ENCODE measurements at regions not wholly inside any gene's neighbourhood (a gene's known extent, or its start where the extent isn't known, plus 50 kb on each side); places are given as distances from the start of the nearest gene placed in this dataset.

DNA sequence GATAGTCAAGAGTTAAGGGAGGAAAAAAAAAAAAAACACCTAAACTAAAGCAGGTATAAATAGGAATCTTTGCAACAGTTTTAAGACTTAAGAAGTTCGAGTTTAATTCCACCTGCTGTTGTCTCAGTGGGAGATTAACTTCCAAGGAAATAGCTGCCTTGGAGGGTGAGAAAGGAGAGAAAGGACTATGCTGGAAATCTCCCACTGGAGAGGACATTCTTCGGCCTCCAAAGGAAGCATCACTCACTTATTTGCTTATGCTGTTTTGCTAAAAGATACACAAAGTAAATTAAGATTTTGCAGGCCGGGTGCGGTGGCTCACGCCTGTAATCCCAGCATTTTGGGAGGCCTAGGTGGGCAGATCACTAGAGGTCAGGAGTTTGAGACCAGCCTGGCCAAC, 317.9 kb upstream of the MPDZ start:
- WGBS, result 72% methylated on average over 5 of the region's 5 CpGs
- H2BK120ac ChIP-seq (ENCODE audit: low read depth, low read length), result no peak overlapping the region

DNA sequence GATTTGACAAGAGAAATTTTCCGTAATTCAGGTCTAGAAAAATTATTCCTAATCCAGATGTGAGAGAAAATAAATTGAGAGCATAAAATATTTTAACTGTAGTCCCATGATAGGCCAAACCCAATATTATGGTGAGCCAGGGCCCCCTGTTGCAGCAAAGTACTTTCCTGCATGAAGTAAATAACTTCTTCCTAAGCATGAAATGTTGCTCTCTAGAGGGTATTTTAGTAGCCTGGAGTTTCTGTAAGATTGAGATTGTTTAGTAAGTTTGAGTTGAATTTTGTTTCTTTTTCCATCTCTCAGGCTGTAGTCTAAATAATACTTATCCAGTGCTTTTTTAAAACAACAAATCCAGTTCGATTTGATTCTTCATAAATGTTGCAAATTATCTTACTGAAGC, 317.5 kb upstream of the MPDZ start:
- Histone ChIP-seq H3K9me3 (ENCODE audit: control insufficient read depth, low read length) (no peaks in the 10 kb centered on the region), H3K4me2 (ENCODE audit: low read length, poor library complexity, severe bottlenecking) (no peak overlapping the region), H2BK120ac (ENCODE audit: low read depth, low read length) (no peak overlapping the region), H4K91ac (ENCODE audit: low read length) (no peak overlapping the region), H2BK5ac (ENCODE audit: low read depth, low read length, poor library complexity, severe bottlenecking) (no peak overlapping the region), H3K4me3 (ENCODE audit: insufficient read depth in 1 of 2, low read depth in 1 of 2, low read length in 2 of 2) (no peak overlapping the region), H3K9ac (ENCODE audit: low read length) (no peak overlapping the region), H3K27ac (ENCODE audit: low read length, poor library complexity, severe bottlenecking) (no peak overlapping the region), H2AFZ (ENCODE audit: low read depth, low read length) (no peak overlapping the region), H3K4ac (ENCODE audit: low read depth in 1 of 2, low read length in 2 of 2) (no peak overlapping the region), H2BK12ac (ENCODE audit: low read length in 2 of 2) (no peak overlapping the region), H3K27me3 (ENCODE audit: control insufficient read depth in 1 of 2, insufficient read depth in 1 of 2, low read length in 2 of 2) (no peaks in the 10 kb centered on the region), H3K14ac (ENCODE audit: low read length in 2 of 2) (no peak overlapping the region), H3K36me3 (ENCODE audit: control insufficient read depth in 1 of 2, insufficient read depth in 2 of 2, low read depth in 1 of 2, low read length in 2 of 2) (no peaks in the 10 kb centered on the region), H2AK5ac (ENCODE audit: low read length, severe bottlenecking) (no peak overlapping the region), H3K18ac (ENCODE audit: low read depth in 1 of 2, low read length in 2 of 2) (no peak overlapping the region), H4K8ac (ENCODE audit: low read length) (no peak overlapping the region), H3K4me1 (ENCODE audit: control insufficient read depth, insufficient read depth, low read depth, low read length) (no peaks in the 10 kb centered on the region), H2BK15ac (ENCODE audit: low read depth, poor library complexity, severe bottlenecking) (no peak overlapping the region), H3K79me1 (replicated peaks; ENCODE audit: low read length, poor library complexity, severe bottlenecking) (no peaks in the 10 kb centered on the region), H3K23ac (ENCODE audit: low read length in 2 of 2) (no peak overlapping the region)
- no peak for DNase-seq
- 100% methylated on average over 1 of the region's 2 CpGs for WGBS

More for the DNA sequence above, 317.9 kb upstream of the MPDZ start:
- no peak overlapping the region for H3K18ac ChIP-seq (ENCODE audit: low read depth in 1 of 2, low read length in 2 of 2)
- H3K14ac ChIP-seq (ENCODE audit: low read length in 2 of 2), result no peak overlapping the region
- H3K79me1 ChIP-seq (replicated peaks; ENCODE audit: low read length, poor library complexity, severe bottlenecking), result no peaks in the 10 kb centered on the region
- no peaks in the 10 kb centered on the region for H3K9me3 ChIP-seq (ENCODE audit: control insufficient read depth, low read length)
- no peak overlapping the region for H3K23ac ChIP-seq (ENCODE audit: low read length in 2 of 2)
- H3K27ac ChIP-seq (ENCODE audit: low read length, poor library complexity, severe bottlenecking), result no peak overlapping the region
- no peak overlapping the region for H2BK15ac ChIP-seq (ENCODE audit: low read depth, poor library complexity, severe bottlenecking)
- no peak overlapping the region for H3K4ac ChIP-seq (ENCODE audit: low read depth in 1 of 2, low read length in 2 of 2)
- no peak overlapping the region for H2AK5ac ChIP-seq (ENCODE audit: low read length, severe bottlenecking)
- no peak overlapping the region for H4K8ac ChIP-seq (ENCODE audit: low read length)
- DNase-seq, result no peak
- no peak overlapping the region for H4K91ac ChIP-seq (ENCODE audit: low read length)
- H3K27me3 ChIP-seq (ENCODE audit: control insufficient read depth in 1 of 2, insufficient read depth in 1 of 2, low read length in 2 of 2), result no peaks in the 10 kb centered on the region
- H3K36me3 ChIP-seq (ENCODE audit: control insufficient read depth in 1 of 2, insufficient read depth in 2 of 2, low read depth in 1 of 2, low read length in 2 of 2), result no peaks in the 10 kb centered on the region
- H3K4me1 ChIP-seq (ENCODE audit: control insufficient read depth, insufficient read depth, low read depth, low read length), result no peaks in the 10 kb centered on the region
- H2BK12ac ChIP-seq (ENCODE audit: low read length in 2 of 2), result no peak overlapping the region
- H2BK5ac ChIP-seq (ENCODE audit: low read depth, low read length, poor library complexity, severe bottlenecking), result no peak overlapping the region
- no peak overlapping the region for H3K4me3 ChIP-seq (ENCODE audit: insufficient read depth in 1 of 2, low read depth in 1 of 2, low read length in 2 of 2)
- H2AFZ ChIP-seq (ENCODE audit: low read depth, low read length), result no peak overlapping the region
- H3K4me2 ChIP-seq (ENCODE audit: low read length, poor library complexity, severe bottlenecking), result no peak overlapping the region
- no peak overlapping the region for H3K9ac ChIP-seq (ENCODE audit: low read length)

DNA sequence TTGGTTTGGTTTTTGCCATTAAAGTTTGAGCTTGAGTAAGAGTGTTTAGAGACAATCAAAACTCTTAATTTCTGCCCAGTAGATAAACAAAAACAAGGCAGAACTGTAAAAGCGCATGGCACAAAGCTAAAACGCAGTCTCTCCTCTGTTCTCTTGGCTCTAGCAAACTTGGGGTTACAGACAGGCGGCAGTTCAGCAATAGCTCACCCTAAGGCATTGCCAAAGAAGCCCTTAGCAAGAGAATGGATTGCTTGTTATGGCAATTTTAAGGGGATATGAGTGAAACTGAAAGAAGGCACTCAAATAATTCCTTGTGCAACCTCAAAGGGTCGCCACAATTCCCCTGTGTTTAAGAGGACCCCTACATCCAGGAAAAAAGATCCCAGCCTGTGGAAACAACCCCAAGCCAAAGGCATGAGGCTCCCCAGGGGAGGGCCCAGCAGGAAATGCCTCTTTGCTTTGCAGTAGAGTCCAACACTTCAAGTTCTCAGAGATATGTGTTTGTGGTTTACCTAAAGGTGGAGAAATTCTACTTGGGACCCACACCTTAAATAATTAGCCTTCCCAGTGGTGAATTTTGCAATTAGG, 317.0 kb upstream of the MPDZ start:
- Histone ChIP-seq H3K23ac (ENCODE audit: low read length in 2 of 2) (no peak overlapping the region), H3K14ac (ENCODE audit: low read length in 2 of 2) (no peak overlapping the region), H3K27me3 (ENCODE audit: control insufficient read depth in 1 of 2, insufficient read depth in 1 of 2, low read length in 2 of 2) (no peaks in the 10 kb centered on the region), H3K4me3 (ENCODE audit: insufficient read depth in 1 of 2, low read depth in 1 of 2, low read length in 2 of 2) (no peak overlapping the region), H3K4me1 (ENCODE audit: control insufficient read depth, insufficient read depth, low read depth, low read length) (no peaks in the 10 kb centered on the region), H3K79me1 (replicated peaks; ENCODE audit: low read length, poor library complexity, severe bottlenecking) (no peaks in the 10 kb centered on the region), H3K36me3 (ENCODE audit: control insufficient read depth in 1 of 2, insufficient read depth in 2 of 2, low read depth in 1 of 2, low read length in 2 of 2) (no peaks in the 10 kb centered on the region), H2BK12ac (ENCODE audit: low read length in 2 of 2) (no peak overlapping the region), H3K9ac (ENCODE audit: low read length) (no peak overlapping the region), H3K18ac (ENCODE audit: low read depth in 1 of 2, low read length in 2 of 2) (no peak overlapping the region), H2AK5ac (ENCODE audit: low read length, severe bottlenecking) (no peak overlapping the region), H3K27ac (ENCODE audit: low read length, poor library complexity, severe bottlenecking) (no peak overlapping the region), H3K4me2 (ENCODE audit: low read length, poor library complexity, severe bottlenecking) (no peak overlapping the region), H3K4ac (ENCODE audit: low read depth in 1 of 2, low read length in 2 of 2) (no peak overlapping the region), H2AFZ (ENCODE audit: low read depth, low read length) (no peak overlapping the region), H4K8ac (ENCODE audit: low read length) (no peak overlapping the region), H3K9me3 (ENCODE audit: control insufficient read depth, low read length) (no peaks in the 10 kb centered on the region), H2BK5ac (ENCODE audit: low read depth, low read length, poor library complexity, severe bottlenecking) (no peak overlapping the region), H2BK120ac (ENCODE audit: low read depth, low read length) (no peak overlapping the region), H2BK15ac (ENCODE audit: low read depth, poor library complexity, severe bottlenecking) (no peak overlapping the region), H4K91ac (ENCODE audit: low read length) (no peak overlapping the region)
- 66% methylated on average over 4 of the region's 4 CpGs for WGBS
- DNase-seq, result no peak

DNA sequence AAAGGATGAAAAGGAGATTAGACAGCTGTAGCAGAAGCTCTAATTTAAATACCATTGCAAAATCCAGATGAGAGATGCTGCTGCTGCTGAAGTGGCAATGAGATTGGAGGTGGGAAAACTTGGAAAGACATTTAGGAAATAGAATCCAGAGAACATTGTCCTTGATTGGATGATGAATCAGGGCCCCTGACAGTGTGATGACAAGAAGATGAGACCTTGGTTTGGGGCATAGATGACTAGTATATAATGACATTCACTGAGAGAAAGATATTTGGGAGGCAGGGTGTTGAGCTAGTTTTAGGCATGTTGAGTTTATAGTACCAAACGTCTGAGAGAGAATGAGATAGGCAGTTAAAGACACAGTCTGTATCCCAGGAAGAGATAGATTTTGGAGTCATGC, 311.5 kb upstream of the MPDZ start:
- Histone ChIP-seq H3K4me3 (ENCODE audit: insufficient read depth in 1 of 2, low read depth in 1 of 2, low read length in 2 of 2) (no peak overlapping the region), H3K36me3 (ENCODE audit: control insufficient read depth in 1 of 2, insufficient read depth in 2 of 2, low read depth in 1 of 2, low read length in 2 of 2) (no peaks in the 10 kb centered on the region), H3K4me2 (ENCODE audit: low read length, poor library complexity, severe bottlenecking) (no peak overlapping the region), H3K4ac (ENCODE audit: low read depth in 1 of 2, low read length in 2 of 2) (no peak overlapping the region), H3K27me3 (ENCODE audit: control insufficient read depth in 1 of 2, insufficient read depth in 1 of 2, low read length in 2 of 2) (no peaks in the 10 kb centered on the region), H3K9ac (ENCODE audit: low read length) (no peak overlapping the region), H3K23ac (ENCODE audit: low read length in 2 of 2) (no peak overlapping the region), H2BK120ac (ENCODE audit: low read depth, low read length) (no peak overlapping the region), H4K91ac (ENCODE audit: low read length) (no peak overlapping the region), H2BK5ac (ENCODE audit: low read depth, low read length, poor library complexity, severe bottlenecking) (no peak overlapping the region), H3K9me3 (ENCODE audit: control insufficient read depth, low read length) (no peaks in the 10 kb centered on the region), H3K18ac (ENCODE audit: low read depth in 1 of 2, low read length in 2 of 2) (no peak overlapping the region), H2BK12ac (ENCODE audit: low read length in 2 of 2) (no peak overlapping the region), H3K79me1 (replicated peaks; ENCODE audit: low read length, poor library complexity, severe bottlenecking) (no peaks in the 10 kb centered on the region), H3K27ac (ENCODE audit: low read length, poor library complexity, severe bottlenecking) (no peak overlapping the region), H4K8ac (ENCODE audit: low read length) (no peak overlapping the region), H2AFZ (ENCODE audit: low read depth, low read length) (no peak overlapping the region), H2AK5ac (ENCODE audit: low read length, severe bottlenecking) (peak overlapping the region; percentile 21), H3K4me1 (ENCODE audit: control insufficient read depth, insufficient read depth, low read depth, low read length) (peaks cover 8% of the 10 kb centered on the region), H2BK15ac (ENCODE audit: low read depth, poor library complexity, severe bottlenecking) (no peak overlapping the region), H3K14ac (ENCODE audit: low read length in 2 of 2) (no peak overlapping the region)
- 54% methylated on average over 1 of the region's 1 CpG for WGBS
- DNase-seq, result no peak
